HG03460 (cell line): ENCODE measurements at regions not wholly inside any gene's neighbourhood (a gene's known extent, or its start where the extent isn't known, plus 50 kb on each side); places are given as distances from the start of the nearest gene placed in this dataset.
"Not testable (repeated sequence)": the region's sequence is repeated elsewhere in the genome, so short reads cannot be mapped to it uniquely, and the experiment has no call there.

Experiments used
- ATAC-seq: cut with Tn5 transposase; IDR thresholded peaks from one replicate; pipeline ENCODE4 v1.9.1; 2021; ENCODE audit not compliant: unreplicated experiment

- not testable (repeated sequence) for ATAC-seq
These were observed 162.9 kb upstream of the PRKX start for GRCh38 chrX:3876393-3876792.

GRCh38 chrX:3875638-3876037, 162.2 kb upstream of the PRKX start:
- ATAC-seq = not testable (repeated sequence)

- ATAC-seq = not testable (repeated sequence)
These were observed 158.9 kb upstream of the PRKX start for GRCh38 chrX:3872226-3872879.

- not testable (repeated sequence) for ATAC-seq
These were observed 153.8 kb upstream of the PRKX start for GRCh38 chrX:3867067-3867831.

- ATAC-seq = not testable (repeated sequence)
These were observed 144.9 kb upstream of the PRKX start for GRCh38 chrX:3858332-3858731.

GRCh38 chrX:3843522-3844145, 130.2 kb upstream of the PRKX start:
- peak; percentile 82 for ATAC-seq

GRCh38 chrX:3842822-3843521, 129.5 kb upstream of the PRKX start:
- peak; percentile 86 for ATAC-seq

- ATAC-seq = not testable (repeated sequence)
These were observed 125.3 kb upstream of the PRKX start for GRCh38 chrX:3838754-3839153.

- not testable (repeated sequence) for ATAC-seq
These were observed 124.7 kb upstream of the PRKX start for GRCh38 chrX:3837958-3838643.

GRCh38 chrX:3837211-3837610, 123.8 kb upstream of the PRKX start:
- ATAC-seq = not testable (repeated sequence)

GRCh38 chrX:3833761-3834542, 120.5 kb upstream of the PRKX start:
- not testable (repeated sequence) for ATAC-seq

- ATAC-seq = not testable (repeated sequence)
These were observed 116.6 kb upstream of the PRKX start for GRCh38 chrX:3830020-3830419.

- not testable (repeated sequence) for ATAC-seq
These were observed 115.6 kb upstream of the PRKX start for GRCh38 chrX:3829041-3829531.

- not testable (repeated sequence) for ATAC-seq
These were observed 115.1 kb upstream of the PRKX start for GRCh38 chrX:3828378-3829040.

GRCh38 chrX:3824008-3824407, 110.6 kb upstream of the PRKX start:
- ATAC-seq = not testable (repeated sequence)

- ATAC-seq = no peak
These were observed 106.7 kb upstream of the PRKX start for GRCh38 chrX:3820167-3820566.

GRCh38 chrX:3817480-3817879, 104.0 kb upstream of the PRKX start:
- ATAC-seq = not testable (repeated sequence)

- ATAC-seq = no peak
These were observed 102.6 kb upstream of the PRKX start for GRCh38 chrX:3815896-3816664.
